ENCODE measurements at regions not wholly inside any gene's neighbourhood (a gene's known extent, or its start where the extent isn't known, plus 50 kb on each side); places are given as distances from the start of the nearest gene placed in this dataset.

DNA sequence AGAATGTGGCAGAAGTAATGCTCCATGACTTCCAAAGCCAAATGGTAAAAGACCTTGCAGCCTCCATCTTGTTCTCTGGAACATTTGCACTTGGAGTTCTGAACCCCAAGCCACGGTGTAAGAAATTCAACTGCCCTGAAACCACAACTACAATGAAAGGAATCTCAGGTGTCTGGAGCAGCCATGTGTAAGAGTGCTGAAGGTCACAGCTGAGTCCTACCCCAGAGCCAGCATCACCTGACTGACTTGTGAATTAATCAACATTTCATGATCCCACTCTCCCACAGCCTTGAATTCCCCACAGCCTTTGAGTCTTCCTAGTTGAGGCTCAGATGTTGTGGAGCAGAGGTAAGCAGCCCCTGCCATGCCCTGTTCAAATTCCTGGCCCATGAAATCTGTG, 192.8 kb upstream of the CAMK1G start:
- TF ChIP-seq BHLHE40 (IDR thresholded peaks at IDR 0.05; ENCODE audit: borderline replicate concordance) (no peak), FOXA1 (IDR thresholded peaks at IDR 0.05) (no peak), SP1 (IDR thresholded peaks at IDR 0.05) (no peak), TARDBP (IDR thresholded peaks at IDR 0.05) (no peak), FOXK2 (IDR thresholded peaks at IDR 0.05) (no peak), ELF4 (IDR thresholded peaks at IDR 0.05) (no peak)
- TF ChIP-seq, protein P1, sequence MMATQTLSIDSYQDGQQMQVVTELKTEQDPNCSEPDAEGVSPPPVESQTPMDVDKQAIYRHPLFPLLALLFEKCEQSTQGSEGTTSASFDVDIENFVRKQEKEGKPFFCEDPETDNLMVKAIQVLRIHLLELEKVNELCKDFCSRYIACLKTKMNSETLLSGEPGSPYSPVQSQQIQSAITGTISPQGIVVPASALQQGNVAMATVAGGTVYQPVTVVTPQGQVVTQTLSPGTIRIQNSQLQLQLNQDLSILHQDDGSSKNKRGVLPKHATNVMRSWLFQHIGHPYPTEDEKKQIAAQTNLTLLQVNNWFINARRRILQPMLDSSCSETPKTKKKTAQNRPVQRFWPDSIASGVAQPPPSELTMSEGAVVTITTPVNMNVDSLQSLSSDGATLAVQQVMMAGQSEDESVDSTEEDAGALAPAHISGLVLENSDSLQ (IDR thresholded peaks at IDR 0.05), result no peak
